HG03521 (cell line): ENCODE measurements at regions not wholly inside any gene's neighbourhood (a gene's known extent, or its start where the extent isn't known, plus 50 kb on each side); places are given as distances from the start of the nearest gene placed in this dataset.

Source experiments
- ATAC-seq: cut with Tn5 transposase; IDR thresholded peaks from one replicate; pipeline ENCODE4 v1.9.1; 2021; ENCODE audit warnings: mild to moderate bottlenecking, moderate library complexity; ENCODE audit not compliant: unreplicated experiment

DNA sequence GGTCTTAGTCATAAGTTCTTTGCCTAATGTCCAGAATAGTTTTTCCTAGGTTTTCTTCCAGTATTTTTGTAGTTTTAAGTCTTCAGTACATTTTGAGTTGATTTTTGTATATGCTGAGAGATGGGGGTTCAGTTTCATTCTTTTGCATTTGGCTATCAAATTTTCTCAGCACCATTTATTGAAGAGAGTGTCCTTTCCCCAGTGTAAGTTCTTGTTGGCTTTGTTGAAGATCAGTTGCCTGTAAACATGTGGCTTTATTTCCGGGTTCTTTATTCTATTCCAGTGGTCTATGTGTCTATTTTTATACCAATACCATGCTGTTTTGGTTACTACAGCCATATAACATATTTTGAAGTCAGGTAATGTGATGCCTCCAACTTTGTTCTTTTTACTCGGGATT is 87.5 kb upstream of the MYCN start:
- no peak for ATAC-seq

DNA sequence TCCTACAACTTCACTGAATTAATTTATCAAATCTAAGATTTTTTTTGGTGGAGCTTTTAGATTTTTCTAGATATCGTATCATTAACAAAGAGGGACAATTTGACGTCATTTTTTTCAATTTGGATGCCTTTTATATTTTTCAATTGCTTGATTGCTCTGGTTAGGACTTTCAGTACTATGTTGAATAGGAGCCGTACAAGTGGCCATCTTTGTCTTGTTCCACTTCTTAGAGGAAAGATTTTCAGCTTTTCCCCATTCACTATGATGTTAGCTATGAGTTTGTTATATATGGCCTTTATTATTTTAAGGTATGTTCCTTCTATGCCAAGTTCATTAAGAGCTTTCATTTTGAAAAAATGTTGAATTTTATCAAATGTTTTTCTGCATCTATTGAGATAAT is 86.4 kb upstream of the MYCN start:
- no peak for ATAC-seq

DNA sequence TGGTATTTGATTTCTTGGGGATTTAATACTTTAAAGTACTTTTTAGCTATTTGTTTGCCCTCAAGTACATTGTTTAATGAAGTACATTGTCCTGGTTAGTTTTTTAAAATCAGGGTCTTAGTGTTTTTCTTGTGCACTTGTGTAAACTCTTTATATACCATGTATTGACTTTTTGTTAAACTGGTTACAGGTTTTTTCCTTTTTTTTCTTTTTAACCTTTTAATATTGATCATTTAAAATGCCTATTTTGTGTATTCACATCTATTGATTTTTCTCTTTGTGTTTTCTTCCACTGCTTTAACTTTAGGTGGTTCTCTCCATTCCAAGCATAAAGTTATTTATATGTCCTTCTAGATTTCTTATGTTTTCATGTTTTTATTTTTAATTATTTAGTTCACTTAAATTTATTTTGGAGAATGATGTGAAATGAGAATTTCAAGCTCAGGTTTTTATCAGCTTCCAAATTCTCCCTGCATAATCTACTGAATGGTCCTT is 84.5 kb upstream of the MYCN start:
- ATAC-seq: no peak

DNA sequence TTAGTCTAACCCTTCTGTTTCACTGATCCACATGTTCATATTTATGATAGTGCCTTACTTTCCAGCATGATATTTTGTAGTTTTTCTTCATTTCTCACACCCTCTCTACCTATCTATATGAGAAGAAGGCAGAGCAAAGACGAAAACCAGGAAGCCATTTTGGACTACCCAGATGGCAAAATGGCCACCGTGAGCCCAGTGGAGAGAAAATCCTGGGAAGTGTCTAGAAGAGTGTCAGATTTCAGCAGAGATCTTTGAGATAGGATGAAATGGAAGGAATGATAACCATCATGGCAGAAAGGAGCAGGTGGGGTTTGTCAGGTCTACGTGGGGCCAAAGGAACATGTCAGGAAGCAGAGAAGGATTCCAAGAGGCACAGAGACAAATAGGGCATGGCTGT is 84.0 kb upstream of the MYCN start:
- no peak for ATAC-seq

DNA sequence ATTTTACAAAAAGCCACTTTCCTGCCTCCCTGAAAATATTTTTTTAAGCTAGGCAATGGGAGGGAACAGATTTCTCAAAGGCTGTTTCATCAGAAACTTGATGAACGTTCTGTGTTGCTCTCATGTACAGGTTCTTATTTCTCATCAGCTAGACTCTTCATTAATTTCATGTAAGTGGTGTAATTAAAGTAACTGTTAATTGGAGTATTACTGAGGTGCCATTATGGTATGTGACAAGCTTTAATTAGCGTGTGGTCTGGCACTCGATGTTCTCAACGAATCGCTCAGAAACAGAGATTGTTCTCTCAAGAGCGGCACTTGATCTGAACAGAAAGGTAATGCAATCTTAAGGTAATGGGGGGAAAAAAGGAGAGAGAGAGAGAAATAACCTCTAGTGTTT is 81.9 kb upstream of the MYCN start:
- ATAC-seq: no peak

DNA sequence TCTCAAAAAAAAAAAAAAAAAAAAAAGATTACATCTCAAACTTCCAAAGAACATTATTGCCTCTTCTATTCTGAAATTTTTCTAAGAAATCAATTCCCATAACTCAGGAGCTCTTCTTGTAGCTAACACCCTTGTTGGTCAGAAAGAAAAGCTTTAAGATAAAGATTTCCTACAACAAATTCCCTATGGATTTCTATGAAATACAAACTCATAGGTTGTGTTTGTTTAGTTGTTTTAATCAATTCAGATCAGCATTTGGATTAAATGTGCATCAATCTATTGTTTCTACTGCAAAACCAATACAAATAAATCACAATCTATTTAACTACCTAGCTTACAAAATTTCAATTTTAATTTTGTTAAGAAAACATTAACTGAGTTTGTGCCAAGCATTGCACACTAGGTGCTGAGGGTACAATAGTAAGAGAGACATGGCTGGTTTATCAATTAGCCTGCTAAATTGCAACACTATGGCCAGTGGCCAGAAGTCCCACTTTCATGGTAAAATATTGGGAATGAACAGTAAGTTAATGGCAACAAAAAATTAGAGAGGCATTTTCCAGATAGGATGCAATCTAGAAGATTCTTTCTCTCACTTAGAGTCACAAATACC is 80.2 kb upstream of the MYCN start:
- ATAC-seq: no peak

DNA sequence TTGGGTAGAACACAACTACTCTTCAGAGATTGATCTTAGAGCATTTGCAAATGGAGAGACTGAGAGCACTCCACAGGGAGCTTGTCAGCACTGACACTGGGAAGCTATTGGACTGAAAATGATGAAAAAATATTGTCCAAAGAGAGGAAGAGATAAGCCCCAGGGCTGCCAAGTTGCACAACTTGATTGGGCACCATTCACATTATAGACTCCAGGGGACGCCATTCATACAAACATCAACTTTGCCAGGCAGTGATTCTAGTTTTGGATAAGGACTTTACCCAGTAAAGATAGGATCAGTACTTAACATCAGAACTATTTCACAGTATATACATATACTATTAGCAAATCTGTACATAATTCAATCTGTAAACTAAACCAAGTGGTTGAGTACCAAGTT is 79.6 kb upstream of the MYCN start:
- ATAC-seq: no peak

DNA sequence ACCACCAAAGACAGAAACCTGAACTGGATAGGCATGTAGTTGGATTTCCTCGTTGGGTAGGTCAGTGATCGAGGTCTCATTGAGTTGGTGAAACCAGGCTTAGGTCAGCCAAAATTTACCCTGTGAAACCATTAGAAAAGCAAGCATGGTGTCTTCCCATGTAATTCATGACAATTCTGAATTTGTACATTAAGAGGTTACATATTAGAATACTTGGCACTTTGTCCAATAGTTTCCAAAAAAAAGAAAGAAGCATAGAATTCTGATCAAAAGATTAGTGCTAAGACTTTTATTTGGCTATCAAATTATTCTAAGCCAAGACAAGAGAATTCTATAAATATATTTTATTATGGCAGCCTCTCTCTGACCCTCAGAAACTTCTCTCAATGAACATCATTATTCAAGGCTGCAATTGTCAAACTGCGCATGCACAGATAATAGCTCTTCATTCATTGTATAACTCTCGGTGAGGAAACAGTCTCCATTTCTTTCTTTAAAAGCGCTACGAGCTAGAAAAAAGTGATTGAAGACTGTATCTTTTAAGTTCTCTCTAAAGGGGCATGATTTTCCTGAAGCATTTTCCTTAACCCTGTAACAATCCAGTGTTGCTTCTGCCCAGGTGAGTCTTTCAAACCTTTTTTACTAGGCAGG is 79.1 kb upstream of the MYCN start:
- ATAC-seq: no peak

DNA sequence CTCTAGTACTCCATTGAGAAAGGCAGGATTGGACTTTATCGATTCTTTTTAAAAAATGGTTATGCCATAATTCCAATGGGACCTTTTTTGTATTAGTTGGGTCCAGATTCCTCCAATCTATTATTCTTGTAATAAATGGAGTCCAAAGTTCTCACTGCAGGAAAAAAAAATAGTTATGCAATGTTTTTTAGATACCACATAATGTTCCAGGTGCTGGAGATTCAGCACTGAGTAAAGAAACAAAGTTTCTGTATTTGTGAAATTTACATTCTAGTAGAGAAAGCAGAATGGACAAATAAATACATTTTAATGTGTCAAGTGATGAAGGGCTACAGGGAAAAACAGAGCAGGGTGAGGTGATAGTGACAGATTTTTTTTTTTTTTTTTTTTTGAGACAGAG is 78.5 kb upstream of the MYCN start:
- ATAC-seq: no peak

DNA sequence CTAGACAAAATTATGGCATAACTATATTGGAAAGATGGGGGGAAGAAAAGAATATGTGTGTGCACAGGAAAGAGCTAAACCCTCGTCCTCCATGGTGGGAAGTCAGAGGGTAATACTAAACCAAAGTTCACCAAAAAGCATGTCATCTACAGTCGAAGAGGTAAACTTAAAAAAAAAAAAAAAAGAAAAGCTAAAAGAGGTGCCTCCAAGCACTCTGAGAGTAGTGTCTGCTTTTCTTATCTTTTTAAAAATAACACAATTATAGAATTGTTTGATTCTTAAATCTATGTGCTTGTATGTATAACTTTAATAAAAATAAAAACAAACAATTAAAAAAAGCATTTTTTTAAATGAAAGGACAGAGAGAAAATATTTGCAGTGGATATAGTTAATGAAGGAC is 77.3 kb upstream of the MYCN start:
- no peak for ATAC-seq

DNA sequence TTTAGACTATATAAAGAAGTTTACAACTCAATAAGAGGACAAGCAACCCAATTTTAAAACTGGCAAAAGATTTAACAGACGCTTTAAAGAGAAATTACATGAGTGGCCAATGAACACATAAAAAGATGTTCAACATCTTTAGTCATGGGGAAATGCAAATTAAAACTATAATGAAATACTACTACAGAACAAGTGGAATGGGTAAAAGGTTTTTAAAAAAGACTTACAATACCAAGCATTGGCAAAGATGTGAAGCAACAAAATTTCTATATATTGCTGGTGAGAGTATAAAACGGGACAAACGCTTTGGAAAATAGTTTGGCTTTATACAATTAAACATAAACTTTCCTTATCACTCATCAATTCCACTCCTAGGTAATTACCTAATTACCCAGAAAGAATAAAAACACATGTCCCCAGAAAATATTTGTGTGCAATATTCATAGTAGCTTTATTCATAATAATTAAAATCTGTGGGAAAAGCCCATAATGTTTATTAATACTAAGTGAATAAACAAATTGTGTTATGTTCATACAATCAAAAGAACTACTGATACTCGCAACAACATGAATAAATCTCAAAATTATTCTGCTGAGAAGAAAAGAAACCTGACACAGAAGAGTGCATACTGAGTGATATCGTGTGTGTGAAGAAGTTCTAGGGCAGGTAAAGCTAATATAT is 76.7 kb upstream of the MYCN start:
- ATAC-seq: no peak

DNA sequence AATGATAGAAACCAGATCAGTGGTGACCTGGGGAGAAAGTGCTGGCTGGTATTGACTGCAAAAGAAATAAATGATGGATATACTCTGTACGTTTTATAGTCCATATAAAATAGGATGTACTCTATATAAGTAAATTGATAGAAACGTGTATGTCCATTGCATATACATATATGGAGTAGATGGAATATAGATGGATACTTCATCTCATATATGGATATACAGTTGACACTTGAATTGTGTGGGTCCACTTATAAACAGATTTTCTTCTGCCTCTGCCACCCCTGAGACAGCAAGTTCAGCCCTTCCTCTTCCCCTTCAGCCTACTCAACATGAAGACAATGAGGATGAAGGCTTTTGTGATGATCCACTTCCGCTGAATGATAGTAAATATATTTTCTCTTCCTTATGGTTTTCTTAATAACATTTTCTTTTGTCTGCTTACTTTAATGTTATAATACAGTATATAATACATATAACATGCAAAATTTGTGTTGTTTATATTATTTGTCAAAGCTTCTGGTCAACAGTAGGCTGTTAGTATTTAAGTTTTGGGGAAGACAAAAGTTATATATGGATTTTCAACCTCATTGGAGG is 76.1 kb upstream of the MYCN start:
- no peak for ATAC-seq

DNA sequence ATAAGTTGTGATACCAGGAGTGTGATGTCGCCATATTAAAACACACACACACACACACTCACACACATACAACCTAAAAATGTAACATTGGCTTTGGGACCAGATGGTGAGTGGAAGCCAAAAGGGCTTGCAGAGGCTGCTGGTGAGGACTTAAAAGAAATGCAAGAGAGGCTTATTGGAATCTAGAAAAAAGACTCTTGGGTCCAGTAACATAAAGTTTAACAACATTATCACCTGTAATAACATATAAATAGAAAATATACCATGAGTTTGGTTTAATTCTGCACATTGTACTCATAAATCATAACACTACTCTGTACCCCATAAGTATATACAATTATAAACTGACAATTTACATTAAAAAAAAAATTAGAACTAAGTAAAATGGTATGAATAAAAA is 74.4 kb upstream of the MYCN start:
- ATAC-seq: no peak

DNA sequence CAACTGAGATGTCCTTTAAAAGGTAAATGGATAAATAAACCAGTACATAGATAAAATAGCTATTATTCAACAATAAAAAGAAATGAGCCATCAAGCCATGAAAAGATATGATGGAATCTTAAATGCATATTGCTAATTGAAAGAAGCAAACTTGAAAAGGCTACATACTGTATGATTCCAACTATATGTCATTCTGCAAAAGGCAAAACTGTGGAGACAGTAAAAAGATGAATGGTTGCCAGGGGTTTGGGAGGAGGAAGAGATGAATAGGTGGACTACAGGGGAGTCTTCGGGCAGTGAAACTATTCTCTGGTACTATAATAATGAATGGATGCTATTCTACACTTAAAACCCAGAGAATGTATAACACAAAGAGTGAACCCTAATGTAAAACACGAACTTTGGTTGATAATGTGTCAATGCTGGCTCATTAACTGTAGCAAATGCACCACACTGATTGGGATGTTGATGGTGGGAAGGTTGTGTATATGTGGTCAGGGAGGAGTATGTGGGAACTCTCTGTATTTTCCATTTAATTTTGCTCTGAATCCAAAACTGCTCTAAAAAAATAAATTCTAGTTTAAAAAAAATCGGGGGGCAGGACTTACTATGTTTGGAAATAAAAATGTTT is 73.7 kb upstream of the MYCN start:
- ATAC-seq: no peak

DNA sequence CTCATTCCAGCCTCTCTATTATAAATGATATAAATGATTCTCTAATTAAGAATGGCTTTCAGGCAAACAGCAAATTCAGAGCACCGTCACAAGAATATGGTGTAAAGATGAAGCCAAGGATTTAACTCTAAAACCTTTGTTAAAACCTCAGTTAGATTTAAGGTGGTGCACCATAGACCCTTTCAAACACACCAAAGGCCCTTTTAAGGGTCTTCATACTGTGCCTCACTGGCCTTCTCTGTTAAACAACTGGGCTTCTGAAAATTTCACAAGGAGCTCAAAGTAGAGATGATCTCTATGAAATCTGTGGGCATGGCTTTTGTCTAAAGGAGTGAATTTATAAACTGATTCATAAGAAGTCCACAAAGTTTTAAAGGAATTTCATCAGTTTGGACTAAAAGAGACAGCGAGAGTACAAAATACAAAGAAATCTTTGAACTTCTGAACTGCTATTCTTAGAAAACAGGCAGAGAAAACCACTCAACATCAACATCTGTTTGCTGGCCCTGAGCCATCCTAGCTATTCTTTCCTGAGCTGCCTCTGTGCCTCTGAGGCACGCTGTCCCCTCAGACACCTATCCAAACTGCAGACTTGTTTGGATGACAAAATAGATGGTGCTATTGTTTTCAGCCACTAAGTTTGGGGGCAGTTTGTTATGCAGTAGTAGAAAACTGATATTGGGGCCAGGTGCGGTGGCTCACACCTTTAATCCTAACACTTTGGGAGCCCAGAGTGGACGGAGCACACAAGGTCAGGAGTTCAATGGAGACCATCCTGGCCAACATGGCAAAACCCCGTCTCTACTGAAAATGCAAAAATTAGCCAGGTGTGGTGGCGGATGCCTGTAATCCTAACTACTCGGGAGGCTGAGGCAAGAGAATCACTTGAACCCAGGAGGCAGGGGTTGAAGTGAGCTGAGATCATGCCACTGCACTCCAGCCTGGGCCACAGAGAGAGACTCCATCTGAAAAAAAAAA is 72.9 kb upstream of the MYCN start:
- no peak for ATAC-seq

DNA sequence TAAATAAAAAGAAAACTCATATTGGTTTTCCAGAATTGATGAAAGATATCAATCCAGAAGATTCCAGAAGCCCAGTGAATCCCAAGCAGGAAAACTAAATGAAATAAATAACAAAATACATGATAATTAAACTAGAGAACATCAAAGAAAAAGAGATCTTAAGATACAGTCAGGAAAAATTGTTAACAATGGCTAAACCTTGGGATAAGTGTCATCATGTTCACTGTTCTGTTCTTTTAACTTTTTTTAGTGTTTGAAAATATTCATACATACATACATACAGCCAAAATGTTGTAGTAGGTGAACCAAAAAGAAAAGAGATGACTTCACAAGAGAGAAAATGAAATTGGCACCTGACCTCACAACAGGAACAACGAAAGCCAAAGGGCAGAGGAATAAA is 72.2 kb upstream of the MYCN start:
- ATAC-seq: no peak

DNA sequence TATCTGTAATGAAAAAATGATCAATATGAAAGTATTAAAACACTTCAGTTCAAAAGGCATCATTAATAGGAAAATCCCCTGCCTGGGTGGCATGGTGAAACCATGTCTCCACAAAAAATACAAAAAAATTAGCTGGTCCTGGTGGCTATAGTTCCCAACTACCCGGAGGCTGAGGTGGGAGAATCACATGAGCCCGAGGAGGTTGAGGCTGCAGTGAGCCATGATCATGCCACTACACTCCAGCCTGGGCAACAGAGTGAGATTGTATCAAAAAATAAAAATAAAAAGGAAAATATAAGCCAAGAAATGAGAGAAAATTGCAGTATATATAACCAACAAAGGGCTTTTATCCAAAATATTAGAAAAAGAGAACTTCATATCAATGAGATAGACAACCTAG is 71.6 kb upstream of the MYCN start:
- ATAC-seq: no peak

DNA sequence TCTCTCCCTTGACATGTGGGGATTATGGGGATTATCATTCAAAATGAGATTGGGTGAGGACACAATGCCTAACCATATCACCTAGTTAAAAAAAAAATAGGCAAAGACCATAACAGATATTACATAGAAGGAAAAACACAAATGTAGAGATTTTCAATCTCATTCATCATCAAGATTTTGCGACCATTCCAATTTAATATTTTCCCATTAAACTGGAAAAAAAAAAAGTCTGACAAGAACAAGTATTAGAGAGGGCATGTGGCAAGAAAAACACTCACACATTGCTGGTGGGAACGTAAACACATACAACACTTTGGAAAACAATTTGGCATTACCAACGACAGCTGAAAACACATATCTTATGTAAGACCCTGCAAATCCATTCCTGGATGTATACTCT is 71.0 kb upstream of the MYCN start:
- no peak for ATAC-seq

DNA sequence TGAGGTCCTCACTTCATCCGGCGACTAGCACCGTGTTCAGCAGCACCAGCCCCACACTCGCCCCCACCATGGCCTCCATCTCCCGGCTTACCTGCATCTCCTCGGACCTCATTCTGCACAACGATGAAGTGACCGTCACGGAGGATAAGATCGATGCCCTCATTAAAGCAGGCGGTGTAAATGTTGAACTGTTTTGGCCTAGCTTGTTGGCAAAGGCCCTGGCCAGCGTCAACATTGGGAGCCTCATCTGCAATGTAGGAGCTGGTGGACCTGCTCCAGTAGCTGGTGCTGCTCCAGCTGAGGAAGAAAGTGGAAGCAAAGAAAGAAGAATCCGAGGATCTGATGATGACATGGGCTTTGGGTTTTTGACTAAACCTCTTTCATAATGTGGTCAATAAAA is 70.5 kb upstream of the MYCN start:
- ATAC-seq: no peak

DNA sequence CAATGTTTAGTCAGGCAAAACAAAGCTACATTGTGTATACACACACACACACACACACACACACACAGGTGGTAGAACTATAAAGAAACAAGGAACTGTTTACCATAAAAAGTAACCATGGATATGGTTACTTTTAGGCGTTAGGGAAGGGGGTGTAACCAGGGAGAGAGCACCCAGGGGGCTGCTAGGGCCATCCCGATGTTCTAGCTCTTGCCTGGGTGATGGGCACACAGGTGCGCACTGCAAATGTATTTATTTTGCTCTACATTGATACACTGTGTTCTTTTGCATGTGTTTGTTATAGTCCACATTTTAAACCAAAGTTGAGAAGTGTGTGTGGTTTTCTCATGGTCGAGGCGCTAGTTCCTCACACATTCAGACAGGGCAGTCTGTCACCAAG is 69.8 kb upstream of the MYCN start:
- ATAC-seq: no peak
